HuH-7 (cell line): ENCODE measurements at regions not wholly inside any gene's neighbourhood (a gene's known extent, or its start where the extent isn't known, plus 50 kb on each side); places are given as distances from the start of the nearest gene placed in this dataset.

Source experiments
- DNase-seq: peaks from one replicate; pipeline ENCODE4 v3.0.0; 2011; ENCODE audit warnings: low spot score

- DNase-seq = no peak
Measured at GRCh38 chr4:144465546-144465945, 180.4 kb upstream of the HHIP start.

GRCh38 chr4:144480068-144480467, 165.9 kb upstream of the HHIP start:
- DNase-seq = no peak

DNA sequence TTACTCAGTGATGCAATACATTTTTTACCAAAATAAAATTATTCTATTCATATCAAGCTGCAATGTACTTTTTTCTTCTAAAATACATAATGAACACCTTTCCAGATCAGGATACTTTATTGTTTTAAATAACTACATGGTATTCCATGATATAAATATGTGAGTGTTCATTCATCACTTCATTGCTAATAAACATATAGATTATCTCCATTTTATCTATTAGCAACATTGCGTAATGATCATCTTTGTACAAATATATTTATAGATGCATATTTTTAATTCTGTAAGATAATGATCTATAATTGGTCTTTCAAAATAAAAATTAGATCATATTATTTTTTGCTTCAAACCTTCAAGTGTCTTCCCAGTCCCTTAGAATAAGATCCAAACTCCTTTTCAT, 156.1 kb upstream of the HHIP start:
- DNase-seq = no peak

DNA sequence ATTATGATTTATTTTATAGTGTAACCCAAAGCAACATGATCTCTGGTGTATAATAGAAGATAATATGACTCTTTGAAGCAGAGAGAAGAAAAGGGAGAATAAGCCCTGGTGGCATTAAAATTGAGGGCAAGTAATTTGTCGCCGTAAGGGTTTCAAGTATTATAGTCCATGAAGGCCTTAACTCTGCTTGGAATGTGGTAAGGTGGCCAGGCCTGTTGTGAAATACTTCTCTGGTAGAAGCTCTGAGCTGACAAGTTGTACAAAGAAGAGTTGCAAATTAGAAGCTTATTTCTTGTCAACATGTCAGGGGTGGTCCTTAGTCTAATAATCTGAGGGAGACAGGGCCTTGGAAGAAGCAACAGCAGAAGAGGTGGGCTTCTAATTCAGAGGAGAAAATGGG, 151.7 kb upstream of the HHIP start:
- no peak for DNase-seq

DNA sequence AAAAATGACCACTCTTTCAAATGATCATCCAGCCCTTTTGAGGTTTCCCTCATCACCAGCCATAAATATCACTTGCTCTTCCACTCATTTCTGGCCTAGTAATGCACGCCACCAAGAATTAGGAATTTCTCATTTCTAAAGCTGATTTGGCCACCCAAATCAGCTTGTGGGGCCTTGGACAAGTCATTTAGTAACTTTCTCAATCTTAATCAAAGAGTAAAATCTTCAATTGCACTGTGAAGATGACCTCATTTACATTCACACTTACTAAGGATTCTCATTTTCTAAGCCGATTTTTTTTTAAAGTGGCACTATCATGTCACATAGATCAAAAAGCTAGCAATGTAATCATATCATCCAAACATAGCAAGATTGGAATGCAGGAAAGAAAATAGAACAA, 150.0 kb upstream of the HHIP start:
- DNase-seq = no peak

- DNase-seq = no peak
Measured at GRCh38 chr4:144499777-144500176, 146.2 kb upstream of the HHIP start.

- DNase-seq = no peak
Measured at GRCh38 chr4:144501231-144501780, 144.7 kb upstream of the HHIP start.

DNA sequence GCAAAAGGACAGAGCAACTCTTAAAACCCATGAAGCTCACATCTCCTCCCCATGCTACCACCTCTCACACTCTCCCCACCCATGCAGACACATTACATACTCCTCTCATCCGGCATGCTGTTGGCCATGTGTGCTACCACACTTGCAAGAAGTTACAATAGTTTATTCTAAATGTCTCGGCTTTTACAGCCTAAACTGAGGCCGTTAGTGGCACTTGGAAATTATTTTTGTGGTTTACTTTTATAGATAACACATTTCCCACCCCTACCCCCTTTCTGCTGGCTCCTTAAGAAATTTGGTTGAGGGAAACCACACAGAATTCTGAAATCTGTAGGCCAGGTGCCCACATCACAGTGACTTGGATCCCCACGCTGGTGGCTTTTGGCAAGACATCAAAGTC, 141.1 kb upstream of the HHIP start:
- no peak for DNase-seq

DNA sequence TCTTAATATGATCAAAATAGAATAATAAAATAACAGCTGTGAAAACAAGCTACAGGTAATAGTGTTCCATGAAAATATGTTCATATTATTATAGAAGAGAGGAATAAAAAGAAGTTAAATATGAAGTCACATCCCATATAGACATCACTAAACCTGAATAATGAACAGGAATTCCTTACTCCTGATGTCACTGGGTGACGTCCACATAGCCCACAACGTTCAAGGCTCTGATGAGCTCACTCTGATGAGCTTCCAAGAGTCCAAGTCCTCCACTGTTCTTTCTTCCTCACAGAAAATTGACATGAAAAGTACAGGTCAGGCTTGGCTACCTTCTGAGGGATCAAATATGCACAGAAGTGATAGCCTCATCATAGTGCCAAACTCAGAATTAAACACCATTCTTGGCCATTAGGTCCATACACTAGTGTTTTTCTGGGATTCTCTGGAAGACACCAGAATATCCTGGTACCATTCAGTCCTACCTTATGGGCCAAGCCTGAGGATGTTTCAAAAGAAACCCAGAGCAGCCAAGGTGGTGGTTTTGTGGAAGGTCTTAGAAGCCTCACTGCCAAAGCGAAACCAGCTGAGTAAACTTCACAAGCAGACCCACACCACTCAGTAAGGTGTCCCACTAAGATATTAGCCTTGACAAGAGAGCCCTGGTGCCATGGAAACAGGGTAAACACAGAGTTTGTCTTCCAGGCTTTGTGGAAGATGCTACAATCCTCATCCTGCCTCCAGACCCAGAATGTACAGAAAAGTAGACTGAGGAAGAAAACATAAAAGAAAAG, 138.4 kb upstream of the HHIP start:
- DNase-seq = no peak

- DNase-seq = no peak
Measured at GRCh38 chr4:144509088-144510015, 136.6 kb upstream of the HHIP start.

- DNase-seq = no peak
Measured at GRCh38 chr4:144514736-144515135, 131.2 kb upstream of the HHIP start.

GRCh38 chr4:144518181-144518895, 127.6 kb upstream of the HHIP start:
- no peak for DNase-seq

- DNase-seq = no peak
Measured at GRCh38 chr4:144531841-144532240, 114.1 kb upstream of the HHIP start.

- no peak for DNase-seq
Measured at GRCh38 chr4:144547678-144548298, 98.2 kb upstream of the HHIP start.

DNA sequence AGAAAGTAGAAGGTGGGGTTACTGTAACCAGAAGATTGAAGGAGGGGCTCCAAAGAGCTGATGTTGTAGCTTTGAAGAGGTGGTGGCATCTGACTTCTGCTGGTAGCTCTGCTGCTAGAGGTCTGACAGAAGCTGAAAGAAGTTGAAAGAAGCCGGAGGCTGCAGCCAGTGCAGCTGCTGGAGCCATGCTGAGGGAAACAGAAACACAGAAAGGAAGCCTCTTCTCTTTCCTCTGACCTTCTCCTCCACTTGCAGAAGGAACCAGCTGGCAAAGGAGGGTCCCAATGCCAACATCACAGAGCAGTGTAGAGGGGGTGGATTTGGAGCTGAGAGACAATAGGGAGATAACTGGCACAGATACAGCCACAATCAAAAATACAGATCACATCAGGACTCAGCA, 89.3 kb upstream of the HHIP start:
- no peak for DNase-seq

DNA sequence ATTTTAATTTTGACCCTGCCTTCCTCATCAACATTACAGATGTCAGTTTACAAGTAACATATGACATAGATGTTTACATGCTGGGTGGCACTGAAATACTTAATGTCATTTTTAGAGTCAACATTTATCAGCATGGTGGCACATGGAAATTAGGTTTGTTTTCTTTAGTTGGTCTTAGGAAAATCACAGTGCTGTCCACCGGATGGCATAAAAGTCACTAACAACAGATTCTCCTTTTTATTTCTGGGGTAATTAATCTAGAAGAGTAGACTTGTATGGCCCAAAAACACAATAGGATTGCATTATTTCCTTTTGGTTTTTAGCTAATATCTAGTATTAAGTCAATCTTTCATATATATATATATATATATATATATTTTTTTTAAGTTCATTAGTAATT, 88.6 kb upstream of the HHIP start:
- no peak for DNase-seq

DNA sequence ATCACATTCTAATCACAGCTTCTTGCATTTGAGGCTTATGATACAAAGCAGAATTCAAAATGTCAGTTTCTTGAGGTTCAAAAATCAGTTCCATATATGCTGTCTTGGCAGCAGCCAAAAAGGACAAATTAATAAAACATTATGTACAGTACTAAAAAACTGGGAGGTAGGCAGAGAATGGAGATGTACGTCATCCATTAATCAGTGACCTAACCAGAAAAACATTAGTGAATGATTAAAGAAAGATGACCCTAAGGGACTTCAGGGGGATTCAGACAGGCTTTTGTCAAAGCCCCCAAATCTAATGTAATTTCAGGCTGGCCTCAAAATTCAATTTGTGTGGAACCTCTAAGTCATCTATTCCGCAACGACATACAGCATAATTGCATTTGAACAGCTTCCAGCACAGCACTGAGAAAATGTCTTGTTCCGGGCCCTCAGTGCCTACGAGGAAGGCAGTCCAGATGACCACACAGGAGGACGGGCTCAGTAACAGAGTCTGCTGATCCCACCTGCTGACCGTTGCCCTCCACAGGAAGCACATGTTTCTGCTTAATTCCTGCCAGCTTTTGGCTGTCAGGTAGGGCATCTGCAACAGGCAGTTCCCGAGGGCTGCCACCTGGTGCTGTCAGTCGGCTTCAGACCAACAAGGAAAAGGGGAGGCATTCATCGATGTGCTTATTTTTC, 83.8 kb upstream of the HHIP start:
- DNase-seq = no peak

DNA sequence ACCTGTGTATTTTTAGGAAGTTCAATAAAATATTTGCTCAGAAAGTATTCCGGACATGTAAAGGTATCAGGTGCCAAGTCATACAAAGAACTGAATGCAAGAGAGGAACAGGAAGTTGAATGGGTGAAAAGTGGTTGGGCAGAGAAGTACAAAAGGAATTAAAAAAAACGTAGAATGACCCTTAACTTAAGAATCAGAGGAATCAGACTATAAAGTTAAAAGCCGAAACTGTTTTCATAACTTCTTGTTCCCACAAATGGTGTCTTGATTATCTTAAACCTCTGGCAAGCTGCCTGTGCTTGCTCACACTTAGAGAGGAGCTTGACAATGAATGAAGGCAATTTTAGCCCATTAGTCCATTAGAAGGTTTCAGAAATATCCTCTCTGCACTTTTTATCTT, 81.6 kb upstream of the HHIP start:
- no peak for DNase-seq

- no peak for DNase-seq
Measured at GRCh38 chr4:144565527-144566195, 80.3 kb upstream of the HHIP start.

GRCh38 chr4:144572660-144573059, 73.3 kb upstream of the HHIP start:
- no peak for DNase-seq

GRCh38 chr4:144574000-144574399, 72.0 kb upstream of the HHIP start:
- no peak for DNase-seq
